Astrocyte (in vitro differentiated cells and primary cell): ENCODE measurements at regions not wholly inside any gene's neighbourhood (a gene's known extent, or its start where the extent isn't known, plus 50 kb on each side); places are given as distances from the start of the nearest gene placed in this dataset.
"Not testable (repeated sequence)": the region's sequence is repeated elsewhere in the genome, so short reads cannot be mapped to it uniquely, and the experiment has no call there.

Experiments
- DNase-seq: peaks from one replicate; pipeline ENCODE4 v3.0.0-alpha.2; 2010; ENCODE audit warnings: low read depth
- FAIRE-seq: peaks from 2 replicates; lab custom pipeline; 2011; peaks lifted over from hg19 to GRCh38; lab: Jason Lieb, UNC
- H2AFZ ChIP-seq: 2 replicates; pipeline ENCODE4 v1.6.0; 2012; ENCODE audit warnings: low read depth, low read length, inconsistent platforms
- H3K27ac ChIP-seq: 2 replicates; pipeline ENCODE4 v1.5.1; 2011; ENCODE audit warnings: low read depth, low read length, inconsistent platforms
- H3K27me3 ChIP-seq: 2 replicates; pipeline ENCODE4 v1.6.0; 2011; ENCODE audit warnings: low read length, inconsistent platforms; ENCODE audit not compliant: insufficient read depth
- H3K36me3 ChIP-seq: 2 replicates; pipeline ENCODE4 v1.5.1; 2011; ENCODE audit warnings: low read length, inconsistent platforms; ENCODE audit not compliant: insufficient read depth
- H3K4me1 ChIP-seq: 2 replicates; pipeline ENCODE4 v1.5.1; 2011; ENCODE audit warnings: low read length, inconsistent platforms; ENCODE audit not compliant: insufficient read depth
- H3K4me2 ChIP-seq: 2 replicates; pipeline ENCODE4 v1.6.0; 2012; ENCODE audit warnings: low read length, inconsistent platforms
- H3K4me3 ChIP-seq: 2 replicates; pipeline ENCODE4 v1.5.1; 2011; ENCODE audit warnings: low read depth, mild to moderate bottlenecking, low read length, inconsistent platforms; ENCODE audit not compliant: insufficient read depth
- H3K79me2 ChIP-seq: 2 replicates; pipeline ENCODE4 v1.6.0; 2012; ENCODE audit warnings: mild to moderate bottlenecking, low read length, inconsistent platforms; ENCODE audit not compliant: insufficient read depth
- H3K9ac ChIP-seq: 2 replicates; pipeline ENCODE4 v1.6.0; 2012; ENCODE audit warnings: mild to moderate bottlenecking, low read length, inconsistent platforms
- H3K9me3 ChIP-seq: 2 replicates; pipeline ENCODE4 v1.5.1; 2012; ENCODE audit warnings: low read depth, mild to moderate bottlenecking, low read length, inconsistent platforms; ENCODE audit not compliant: insufficient read depth
- H4K20me1 ChIP-seq: 2 replicates; pipeline ENCODE4 v1.6.0; 2012; ENCODE audit warnings: low read length, inconsistent platforms; ENCODE audit not compliant: insufficient read depth
- H3K27ac Mint-ChIP-seq: one replicate; pipeline ENCODE4 v1.8.0; 2021; ENCODE audit warnings: mild to moderate bottlenecking, mixed read lengths; ENCODE audit not compliant: unreplicated experiment
- H3K27me3 Mint-ChIP-seq: one replicate; pipeline ENCODE4 v1.8.0; 2021; ENCODE audit warnings: low read depth, mixed read lengths; ENCODE audit not compliant: unreplicated experiment
- H3K36me3 Mint-ChIP-seq: one replicate; pipeline ENCODE4 v1.8.0; 2021; ENCODE audit warnings: low read depth, mixed read lengths; ENCODE audit not compliant: unreplicated experiment
- H3K4me1 Mint-ChIP-seq: one replicate; pipeline ENCODE4 v1.8.0; 2021; ENCODE audit warnings: low read depth, mixed read lengths; ENCODE audit not compliant: unreplicated experiment
- H3K4me3 Mint-ChIP-seq: one replicate; pipeline ENCODE4 v1.8.0; 2021; ENCODE audit warnings: mild to moderate bottlenecking, moderate library complexity, mixed read lengths; ENCODE audit not compliant: unreplicated experiment
- H3K9me3 Mint-ChIP-seq: one replicate; pipeline ENCODE4 v1.8.0; 2021; ENCODE audit warnings: mild to moderate bottlenecking, mixed read lengths; ENCODE audit not compliant: unreplicated experiment
- EZH2 ChIP-seq: IDR thresholded peaks from 2 replicates; pipeline ENCODE4 v1.6.1; 2012; ENCODE audit warnings: mild to moderate bottlenecking, low read length, inconsistent platforms; ENCODE audit not compliant: insufficient read depth
- TF ChIP-seq, protein P1 (sequence below): IDR thresholded peaks from 2 replicates; pipeline ENCODE4 v1.5.1; 2011; ENCODE audit warnings: low read depth, mild to moderate bottlenecking, inconsistent platforms, low read length, moderate library complexity; ENCODE audit not compliant: insufficient read depth

DNA sequence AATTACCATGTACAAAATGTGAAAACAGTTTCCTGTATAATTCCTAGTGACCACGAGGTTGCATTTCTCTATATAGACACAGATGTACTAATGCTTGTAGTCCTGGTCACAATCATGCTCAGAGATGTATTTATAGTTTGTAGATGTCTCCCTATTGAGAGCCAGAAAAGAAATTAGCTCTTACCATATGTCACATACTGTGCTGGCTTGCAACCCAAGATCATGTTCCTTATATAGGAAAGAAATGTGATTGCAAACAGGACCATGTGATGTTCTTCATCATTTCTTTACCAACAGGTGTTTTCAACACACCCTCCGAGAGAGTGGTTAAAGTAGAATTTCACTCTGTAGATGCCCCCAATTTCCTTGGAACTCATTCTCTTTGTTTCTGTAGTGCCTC lies 369.4 kb downstream of the CBLN4 start:
- peaks cover 5% of the 10 kb centered on the region for H3K9me3 Mint-ChIP-seq
- Histone ChIP-seq H3K9me3 (no peaks in the 10 kb centered on the region), H3K4me2 (no peak overlapping the region), H3K36me3 (no peaks in the 10 kb centered on the region), H3K9ac (no peak overlapping the region), H3K4me1 (no peaks in the 10 kb centered on the region), H3K27me3 (no peaks in the 10 kb centered on the region), H2AFZ (no peak overlapping the region), H3K79me2 (no peaks in the 10 kb centered on the region), H4K20me1 (no peaks in the 10 kb centered on the region), H3K4me3 (no peak overlapping the region), H3K27ac (no peak overlapping the region)
- no peak overlapping the region for H3K27ac Mint-ChIP-seq
- FAIRE-seq = no peak
- TF ChIP-seq, protein P1, sequence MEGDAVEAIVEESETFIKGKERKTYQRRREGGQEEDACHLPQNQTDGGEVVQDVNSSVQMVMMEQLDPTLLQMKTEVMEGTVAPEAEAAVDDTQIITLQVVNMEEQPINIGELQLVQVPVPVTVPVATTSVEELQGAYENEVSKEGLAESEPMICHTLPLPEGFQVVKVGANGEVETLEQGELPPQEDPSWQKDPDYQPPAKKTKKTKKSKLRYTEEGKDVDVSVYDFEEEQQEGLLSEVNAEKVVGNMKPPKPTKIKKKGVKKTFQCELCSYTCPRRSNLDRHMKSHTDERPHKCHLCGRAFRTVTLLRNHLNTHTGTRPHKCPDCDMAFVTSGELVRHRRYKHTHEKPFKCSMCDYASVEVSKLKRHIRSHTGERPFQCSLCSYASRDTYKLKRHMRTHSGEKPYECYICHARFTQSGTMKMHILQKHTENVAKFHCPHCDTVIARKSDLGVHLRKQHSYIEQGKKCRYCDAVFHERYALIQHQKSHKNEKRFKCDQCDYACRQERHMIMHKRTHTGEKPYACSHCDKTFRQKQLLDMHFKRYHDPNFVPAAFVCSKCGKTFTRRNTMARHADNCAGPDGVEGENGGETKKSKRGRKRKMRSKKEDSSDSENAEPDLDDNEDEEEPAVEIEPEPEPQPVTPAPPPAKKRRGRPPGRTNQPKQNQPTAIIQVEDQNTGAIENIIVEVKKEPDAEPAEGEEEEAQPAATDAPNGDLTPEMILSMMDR = no peak
- no peak for TF ChIP-seq EZH2
- no peak for DNase-seq
- no peaks in the 10 kb centered on the region for H3K27me3 Mint-ChIP-seq
- H3K36me3 Mint-ChIP-seq = no peaks in the 10 kb centered on the region
- no peak overlapping the region for H3K4me3 Mint-ChIP-seq
- no peaks in the 10 kb centered on the region for H3K4me1 Mint-ChIP-seq

DNA sequence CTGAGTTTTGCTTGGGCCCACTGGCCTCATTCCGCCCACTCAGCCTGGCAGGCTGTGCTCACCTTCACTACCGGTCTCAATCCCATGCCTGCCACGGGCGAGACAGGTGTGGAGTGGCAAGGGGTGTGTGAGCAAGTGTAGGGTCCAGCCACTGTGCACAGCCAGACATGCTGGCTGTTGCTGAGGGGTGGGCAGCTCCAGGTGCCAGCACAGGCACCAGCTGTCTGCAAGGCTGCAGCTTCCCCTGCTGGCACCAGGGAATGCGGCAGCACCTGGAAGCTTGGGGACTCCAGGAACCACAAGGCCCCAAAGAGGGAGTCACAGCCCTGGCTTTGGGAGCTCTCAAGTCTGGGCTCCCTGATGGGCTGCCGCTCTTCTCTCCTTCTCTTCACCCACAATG lies 372.7 kb downstream of the CBLN4 start:
- Mint-ChIP-seq H3K9me3 (peaks cover 6% of the 10 kb centered on the region), H3K4me1 (no peaks in the 10 kb centered on the region), H3K27me3 (no peaks in the 10 kb centered on the region), H3K27ac (no peak overlapping the region), H3K4me3 (no peak overlapping the region), H3K36me3 (no peaks in the 10 kb centered on the region)
- H3K36me3 ChIP-seq = no peaks in the 10 kb centered on the region
- no peaks in the 10 kb centered on the region for H3K79me2 ChIP-seq
- H3K4me3 ChIP-seq = no peak overlapping the region
- no peak overlapping the region for H3K27ac ChIP-seq
- H3K27me3 ChIP-seq = no peaks in the 10 kb centered on the region
- H3K9me3 ChIP-seq = no peaks in the 10 kb centered on the region
- TF ChIP-seq, protein P1 = no peak
- no peak for TF ChIP-seq EZH2
- DNase-seq = no peak
- no peaks in the 10 kb centered on the region for H4K20me1 ChIP-seq
- H3K4me1 ChIP-seq = no peaks in the 10 kb centered on the region
- no peak overlapping the region for H2AFZ ChIP-seq
- no peak for FAIRE-seq
- no peak overlapping the region for H3K9ac ChIP-seq
- no peak overlapping the region for H3K4me2 ChIP-seq

DNA sequence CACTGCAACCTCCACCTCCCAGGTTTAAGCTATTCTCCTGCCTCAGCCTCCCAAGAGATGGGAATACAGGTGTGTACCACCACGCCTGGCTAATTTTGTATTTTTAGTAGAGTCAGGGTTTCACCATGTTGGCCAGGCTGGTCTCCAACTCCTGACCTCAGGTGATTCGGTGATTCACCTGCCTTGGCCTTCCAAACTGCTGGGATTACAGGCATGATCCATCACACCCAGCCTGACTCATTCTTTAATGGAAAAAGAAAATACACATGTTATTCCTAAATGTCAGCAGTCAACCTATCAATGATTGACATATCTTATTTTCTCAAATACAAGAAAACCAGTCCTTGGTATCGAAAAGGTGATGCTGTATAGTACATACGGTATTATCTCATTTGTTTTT lies 376.2 kb downstream of the CBLN4 start:
- not testable (repeated sequence) for H3K4me3 ChIP-seq, H3K27me3 ChIP-seq, H3K4me2 ChIP-seq, H3K36me3 ChIP-seq, H3K36me3 Mint-ChIP-seq, H3K4me1 ChIP-seq, H3K27ac Mint-ChIP-seq, H2AFZ ChIP-seq, H4K20me1 ChIP-seq, FAIRE-seq, H3K9me3 ChIP-seq, H3K9me3 Mint-ChIP-seq, H3K27me3 Mint-ChIP-seq, DNase-seq, H3K79me2 ChIP-seq, H3K4me1 Mint-ChIP-seq, H3K9ac ChIP-seq, H3K27ac ChIP-seq, H3K4me3 Mint-ChIP-seq
